ENCODE measurements at regions not wholly inside any gene's neighbourhood (a gene's known extent, or its start where the extent isn't known, plus 50 kb on each side); places are given as distances from the start of the nearest gene placed in this dataset.

GRCh38 chr14:60356906-60357550 is 108.0 kb downstream of the PPM1A start:
- peak; percentile 53 for DNase-seq (ENCODE audit: extremely low spot score)
- no peak for TF ChIP-seq FOXK2 (IDR thresholded peaks at IDR 0.05)
- ChIA-PET CTCF (no interaction called here), POLR2A (no interaction called here)

GRCh38 chr14:60357551-60358149 is 108.6 kb downstream of the PPM1A start:
- no peak for TF ChIP-seq NFRKB (IDR thresholded peaks at IDR 0.05)
- no peak for TF ChIP-seq FOXM1 (IDR thresholded peaks at IDR 0.05; ENCODE audit: borderline replicate concordance)
- no peak for TF ChIP-seq PKNOX1 (IDR thresholded peaks at IDR 0.05)
- no peak for TF ChIP-seq CTBP1 (IDR thresholded peaks at IDR 0.05; ENCODE audit: borderline replicate concordance)
- TF ChIP-seq FOXA1 (IDR thresholded peaks at IDR 0.05), result no peak
- no peak for TF ChIP-seq TARDBP (IDR thresholded peaks at IDR 0.05)
- CTCF ChIA-PET, result no interaction called here
- POLR2A ChIA-PET, result no interaction called here
- no peak for DNase-seq (ENCODE audit: extremely low spot score)

- CTCF ChIA-PET, result no interaction called here
- TF ChIP-seq BHLHE40 (IDR thresholded peaks at IDR 0.05; ENCODE audit: borderline replicate concordance) (no peak), SP1 (IDR thresholded peaks at IDR 0.05) (no peak), SUZ12 (IDR thresholded peaks at IDR 0.05) (no peak), FOXA1 (IDR thresholded peaks at IDR 0.05) (no peak), CTBP1 (IDR thresholded peaks at IDR 0.05; ENCODE audit: borderline replicate concordance) (no peak), FOXK2 (IDR thresholded peaks at IDR 0.05) (no peak), NFRKB (IDR thresholded peaks at IDR 0.05) (no peak), PKNOX1 (IDR thresholded peaks at IDR 0.05) (no peak), L3MBTL2 (conservative IDR thresholded peaks at IDR 0.05) (no peak), FOXM1 (IDR thresholded peaks at IDR 0.05; ENCODE audit: borderline replicate concordance) (no peak)
- no peak for DNase-seq (ENCODE audit: extremely low spot score)
- POLR2A ChIA-PET, result no interaction called here
These were observed 114.3 kb downstream of the PPM1A start for GRCh38 chr14:60363275-60363674.

GRCh38 chr14:60363687-60364086 is 114.7 kb downstream of the PPM1A start:
- DNase-seq (ENCODE audit: extremely low spot score), result no peak
- TF ChIP-seq L3MBTL2 (conservative IDR thresholded peaks at IDR 0.05), result no peak
- no peak for TF ChIP-seq FOXM1 (IDR thresholded peaks at IDR 0.05; ENCODE audit: borderline replicate concordance)
- no peak for TF ChIP-seq SUZ12 (IDR thresholded peaks at IDR 0.05)
- TF ChIP-seq FOXK2 (IDR thresholded peaks at IDR 0.05), result no peak
- POLR2A ChIA-PET, result no interaction called here
- CTCF ChIA-PET, result no interaction called here

- no peak for TF ChIP-seq CTBP1 (IDR thresholded peaks at IDR 0.05; ENCODE audit: borderline replicate concordance)
- TF ChIP-seq ZNF384 (IDR thresholded peaks at IDR 0.05), result no peak
- no peak for TF ChIP-seq PKNOX1 (IDR thresholded peaks at IDR 0.05)
- TF ChIP-seq ELF4 (IDR thresholded peaks at IDR 0.05), result no peak
- TF ChIP-seq TARDBP (IDR thresholded peaks at IDR 0.05), result no peak
- TF ChIP-seq SUZ12 (IDR thresholded peaks at IDR 0.05), result no peak
- TF ChIP-seq FOXA1 (IDR thresholded peaks at IDR 0.05), result no peak
- TF ChIP-seq FOXK2 (IDR thresholded peaks at IDR 0.05), result no peak
- no peak for TF ChIP-seq HDGF (IDR thresholded peaks at IDR 0.05; ENCODE audit: borderline replicate concordance)
- no peak for TF ChIP-seq LEF1 (IDR thresholded peaks at IDR 0.05; ENCODE audit: borderline replicate concordance)
- TF ChIP-seq ARNT (IDR thresholded peaks at IDR 0.05), result no peak
- no peak for TF ChIP-seq BHLHE40 (IDR thresholded peaks at IDR 0.05; ENCODE audit: borderline replicate concordance)
- no peak for TF ChIP-seq FOXM1 (IDR thresholded peaks at IDR 0.05; ENCODE audit: borderline replicate concordance)
- no peak for TF ChIP-seq L3MBTL2 (conservative IDR thresholded peaks at IDR 0.05)
- no peak for TF ChIP-seq NFRKB (IDR thresholded peaks at IDR 0.05)
- ChIA-PET CTCF (no interaction called here), POLR2A (no interaction called here)
- no peak for DNase-seq (ENCODE audit: extremely low spot score)
These were observed 104.0 kb downstream of the C14orf39 start for GRCh38 chr14:60381909-60382308.

All from HEK293T (cell line).